NOMO-1 (cell line): ENCODE measurements at regions not wholly inside any gene's neighbourhood (a gene's known extent, or its start where the extent isn't known, plus 50 kb on each side); places are given as distances from the start of the nearest gene placed in this dataset.
"Not testable (repeated sequence)": the region's sequence is repeated elsewhere in the genome, so short reads cannot be mapped to it uniquely, and the experiment has no call there.

Experiments used
- DNase-seq, 2 experiments: peaks; one replicate each; lab custom pipeline; 2025; ENCODE audit not compliant: unreplicated experiment in 2 of 2; lab: John Stamatoyannopoulos, UW

- no peak for DNase-seq
Observed at GRCh38 chr2:105541189-105542050, 142.6 kb upstream of the FHL2 start.

DNA sequence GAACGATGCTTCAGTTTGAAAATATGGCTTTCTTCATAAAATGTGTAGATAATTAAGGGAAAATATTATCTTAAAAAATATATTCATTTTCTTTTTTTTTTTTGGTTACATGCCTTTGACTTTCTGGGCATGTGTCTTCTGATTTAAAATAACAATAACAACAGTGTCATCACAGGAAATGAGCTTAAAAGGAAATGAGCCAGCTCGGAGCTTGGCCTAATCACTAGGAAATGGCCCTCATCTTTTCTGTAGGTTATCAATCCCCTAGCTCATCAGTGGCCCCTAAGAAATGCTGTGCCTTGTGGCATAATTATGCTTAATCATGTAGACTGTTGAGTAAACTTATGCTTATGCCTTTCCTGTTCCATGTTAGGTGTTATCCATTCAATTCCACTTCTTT lies 141.8 kb upstream of the FHL2 start:
- no peak for DNase-seq

DNA sequence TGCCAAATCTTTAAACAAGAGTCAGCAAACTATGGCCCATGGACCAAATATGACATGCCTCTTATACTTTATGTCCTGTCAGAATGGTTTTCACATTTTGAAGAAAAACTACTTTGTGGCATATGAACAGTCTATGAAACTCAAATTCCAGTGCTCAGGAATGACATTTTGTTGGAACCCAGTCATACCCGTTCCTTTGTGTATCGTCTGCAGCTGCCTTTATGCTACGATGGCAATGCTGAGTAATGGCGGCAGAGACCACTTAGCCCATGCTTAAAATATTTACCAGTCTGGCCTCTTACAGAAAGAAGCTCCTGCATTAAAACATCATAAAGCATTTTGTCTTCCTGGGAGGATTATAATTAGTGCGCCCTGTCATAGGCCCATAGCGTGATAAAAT lies 140.5 kb upstream of the FHL2 start:
- no peak for DNase-seq

GRCh38 chr2:105538840-105539239 lies 140.0 kb upstream of the FHL2 start:
- no peak for DNase-seq

DNA sequence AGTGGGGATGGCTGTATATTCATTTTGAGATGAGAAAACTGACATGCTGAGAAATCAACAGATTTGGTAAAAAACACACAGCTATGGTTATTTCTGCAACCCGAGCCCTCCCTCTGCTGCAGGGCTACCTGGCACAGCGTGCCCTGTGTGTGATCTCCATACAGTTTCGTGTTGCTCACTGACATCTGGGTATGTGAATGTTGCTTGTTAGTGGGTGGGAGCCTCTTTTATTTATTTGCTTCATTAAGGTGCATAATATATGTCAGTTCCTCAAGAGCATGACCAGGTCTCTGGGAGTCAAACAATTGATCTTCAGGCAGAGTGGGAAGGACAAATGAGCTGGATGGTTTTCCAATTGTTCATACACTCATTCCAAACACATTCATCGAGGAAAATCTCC lies 139.1 kb upstream of the FHL2 start:
- DNase-seq = no peak

GRCh38 chr2:105537466-105537865 lies 138.6 kb upstream of the FHL2 start:
- DNase-seq = no peak

DNA sequence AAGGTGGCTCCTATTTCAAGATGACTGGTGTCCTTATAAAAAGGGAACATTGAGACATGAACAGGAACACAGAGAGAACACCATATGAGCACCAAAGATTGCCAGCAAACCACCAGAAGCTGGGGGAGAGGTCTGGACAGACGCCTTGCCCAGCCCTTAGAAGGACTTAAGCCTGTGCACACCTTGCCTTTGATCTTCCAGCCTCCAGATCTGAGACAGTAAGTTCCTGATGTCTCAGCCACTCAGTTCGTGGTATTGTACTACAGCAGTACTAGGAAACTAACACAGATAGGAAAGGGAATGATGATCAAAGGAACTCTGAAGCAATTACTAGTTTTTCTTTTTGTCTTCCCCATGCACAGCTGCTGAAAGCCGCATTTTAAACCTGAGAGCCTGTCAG lies 137.3 kb upstream of the FHL2 start:
- no peak for DNase-seq

DNA sequence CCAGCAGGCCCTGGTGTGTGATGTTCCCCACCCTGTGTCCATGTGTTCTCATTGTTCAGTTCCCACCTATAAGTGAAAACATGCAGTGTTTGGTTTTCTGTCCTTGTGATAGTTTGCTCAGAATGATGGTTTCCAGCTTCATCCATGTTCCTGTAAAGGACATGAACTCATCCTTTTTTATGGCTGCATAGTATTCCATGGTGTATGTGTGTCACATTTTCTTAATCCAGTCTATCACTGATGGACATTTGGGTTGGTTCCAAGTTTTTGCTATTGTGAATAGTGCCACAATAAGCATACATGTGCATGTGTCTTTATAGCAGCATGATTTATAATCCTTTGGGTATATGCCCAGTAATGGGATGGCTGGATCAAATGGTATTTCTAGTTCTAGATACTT lies 130.4 kb upstream of the FHL2 start:
- DNase-seq = not testable (repeated sequence)

- no peak for DNase-seq
Observed at GRCh38 chr2:105526000-105526925, 127.4 kb upstream of the FHL2 start.

DNA sequence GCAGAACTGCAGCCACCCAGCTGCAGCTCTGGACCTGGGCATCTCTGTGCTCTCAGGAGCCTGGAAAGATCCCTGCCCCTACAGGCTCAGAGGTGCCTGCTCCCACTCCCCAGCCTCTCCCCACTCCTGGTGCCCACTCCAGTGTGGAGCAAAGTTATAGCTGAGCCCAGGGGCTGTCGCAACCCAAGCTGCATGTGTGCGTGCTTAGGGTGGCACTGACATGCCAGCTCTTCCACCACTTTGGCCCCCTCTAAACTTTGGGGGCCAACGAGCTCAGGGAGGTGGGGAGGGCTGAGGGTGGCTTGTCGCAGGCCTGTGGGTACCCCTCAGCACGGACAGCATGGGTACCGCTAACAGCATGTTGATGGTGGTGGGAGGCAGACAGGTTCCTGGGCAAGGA lies 126.3 kb upstream of the FHL2 start:
- DNase-seq = no peak

- DNase-seq = no peak
Observed at GRCh38 chr2:105522645-105523044, 123.8 kb upstream of the FHL2 start.

- DNase-seq = no peak
Observed at GRCh38 chr2:105521616-105522015, 122.8 kb upstream of the FHL2 start.

DNA sequence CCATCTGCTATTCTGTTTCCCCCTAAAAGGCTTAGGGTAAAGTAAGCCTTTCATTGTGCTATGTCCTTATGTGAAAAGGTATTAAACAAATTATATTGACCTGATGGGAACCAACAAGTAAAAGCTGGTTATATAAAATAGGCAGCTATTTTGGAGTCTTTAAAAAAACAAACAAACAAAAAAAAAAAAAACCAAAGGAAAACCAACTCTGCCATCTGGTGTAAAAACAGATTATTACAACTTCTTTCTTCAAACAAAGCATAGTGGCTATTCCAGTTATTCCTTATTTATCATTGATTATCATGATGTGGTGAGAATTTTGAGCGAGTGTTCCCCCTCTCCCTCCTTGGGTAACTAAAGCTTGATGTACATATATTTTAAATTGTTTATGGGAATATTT lies 122.3 kb upstream of the FHL2 start:
- DNase-seq = peak in 1 of 2 experiments; percentile 4

- DNase-seq = no peak
Observed at GRCh38 chr2:105519516-105519915, 120.7 kb upstream of the FHL2 start.

DNA sequence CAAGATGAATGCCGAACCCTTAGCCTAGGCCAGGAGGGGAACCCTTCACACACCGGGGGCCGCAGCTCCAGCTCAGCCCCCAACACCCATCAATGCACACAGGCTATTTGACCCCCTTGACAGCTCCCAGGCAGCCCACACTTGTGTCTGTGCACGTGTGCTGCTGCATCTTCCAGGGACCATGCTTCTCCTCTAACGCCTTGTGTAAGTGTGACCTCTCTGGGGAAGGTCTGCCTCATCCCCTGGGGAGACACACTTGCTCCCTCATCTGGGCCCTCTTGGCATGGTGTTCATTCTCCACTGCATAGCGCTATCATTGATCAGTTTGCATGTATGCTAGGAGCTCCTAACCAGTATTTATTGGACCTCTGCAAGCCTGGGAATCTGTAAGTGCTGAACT lies 120.0 kb upstream of the FHL2 start:
- no peak for DNase-seq

DNA sequence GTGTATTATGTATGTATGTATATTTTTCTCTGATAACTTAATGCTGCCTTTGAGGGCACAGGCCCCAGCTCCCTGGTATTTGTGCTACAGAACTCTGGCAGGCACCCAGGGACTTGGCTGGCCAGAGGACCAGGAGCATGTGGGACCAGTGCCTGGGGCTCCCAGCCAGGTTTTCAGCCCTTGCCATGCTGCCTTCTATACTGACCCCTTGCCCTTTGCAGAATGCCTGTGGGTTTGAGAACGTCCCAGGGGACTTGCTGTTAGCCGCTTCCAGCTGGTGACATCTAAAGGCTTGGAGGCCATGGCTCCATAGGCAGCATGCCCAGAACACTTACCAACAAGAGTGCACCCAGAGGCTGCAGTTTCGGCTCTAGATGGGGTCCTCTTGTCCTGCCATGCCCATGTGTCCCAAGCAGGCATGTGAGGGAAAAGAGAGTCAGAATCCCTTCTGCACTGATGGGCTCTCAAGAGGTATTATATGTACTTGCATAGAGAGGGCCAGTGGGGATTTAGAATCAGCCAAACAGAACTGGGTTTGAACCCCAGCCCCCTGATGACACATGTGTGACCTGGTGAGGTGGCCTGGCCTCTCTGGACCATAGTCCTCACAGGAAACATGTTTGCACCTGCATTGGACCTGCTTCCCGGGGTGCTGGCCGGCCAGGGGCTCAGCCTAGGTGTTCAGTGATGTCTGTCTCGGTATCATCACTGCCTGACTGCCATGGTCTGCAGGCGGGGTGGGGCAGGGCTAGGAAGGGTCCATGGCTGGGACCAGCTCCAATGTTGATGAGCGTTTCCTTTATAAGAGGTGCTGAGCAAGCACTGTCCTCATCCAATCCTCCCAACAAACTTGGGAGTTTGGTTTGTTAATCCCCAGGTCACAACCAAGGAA lies 119.2 kb upstream of the FHL2 start:
- no peak for DNase-seq

- no peak for DNase-seq
Observed at GRCh38 chr2:105515581-105516415, 116.9 kb upstream of the FHL2 start.

GRCh38 chr2:105514576-105514975 lies 115.7 kb upstream of the FHL2 start:
- no peak for DNase-seq

- DNase-seq = no peak
Observed at GRCh38 chr2:105510761-105511528, 112.1 kb upstream of the FHL2 start.
